ENCODE measurements at regions not wholly inside any gene's neighbourhood (a gene's known extent, or its start where the extent isn't known, plus 50 kb on each side); places are given as distances from the start of the nearest gene placed in this dataset.

GRCh38 chr10:92751827-92752226 lies 62.1 kb downstream of the HHEX start:
- TF ChIP-seq, protein P1, sequence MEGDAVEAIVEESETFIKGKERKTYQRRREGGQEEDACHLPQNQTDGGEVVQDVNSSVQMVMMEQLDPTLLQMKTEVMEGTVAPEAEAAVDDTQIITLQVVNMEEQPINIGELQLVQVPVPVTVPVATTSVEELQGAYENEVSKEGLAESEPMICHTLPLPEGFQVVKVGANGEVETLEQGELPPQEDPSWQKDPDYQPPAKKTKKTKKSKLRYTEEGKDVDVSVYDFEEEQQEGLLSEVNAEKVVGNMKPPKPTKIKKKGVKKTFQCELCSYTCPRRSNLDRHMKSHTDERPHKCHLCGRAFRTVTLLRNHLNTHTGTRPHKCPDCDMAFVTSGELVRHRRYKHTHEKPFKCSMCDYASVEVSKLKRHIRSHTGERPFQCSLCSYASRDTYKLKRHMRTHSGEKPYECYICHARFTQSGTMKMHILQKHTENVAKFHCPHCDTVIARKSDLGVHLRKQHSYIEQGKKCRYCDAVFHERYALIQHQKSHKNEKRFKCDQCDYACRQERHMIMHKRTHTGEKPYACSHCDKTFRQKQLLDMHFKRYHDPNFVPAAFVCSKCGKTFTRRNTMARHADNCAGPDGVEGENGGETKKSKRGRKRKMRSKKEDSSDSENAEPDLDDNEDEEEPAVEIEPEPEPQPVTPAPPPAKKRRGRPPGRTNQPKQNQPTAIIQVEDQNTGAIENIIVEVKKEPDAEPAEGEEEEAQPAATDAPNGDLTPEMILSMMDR (IDR thresholded peaks at IDR 0.05) = no peak
- TF ChIP-seq ZFX (IDR thresholded peaks at IDR 0.05; ENCODE audit: borderline replicate concordance) = no peak

Measured in 22Rv1 (cell line).